AG09319 (cell line): ENCODE measurements at regions not wholly inside any gene's neighbourhood (a gene's known extent, or its start where the extent isn't known, plus 50 kb on each side); places are given as distances from the start of the nearest gene placed in this dataset.

Source experiments
- DNase-seq: peaks from one replicate; pipeline ENCODE4 v3.0.0-alpha.2; 2010; ENCODE audit warnings: low read depth; ENCODE audit errors: extremely low read depth
- CTCF ChIP-seq: IDR thresholded peaks from 2 replicates; pipeline ENCODE4 v1.5.1; 2011; ENCODE audit warnings: low read depth, mild to moderate bottlenecking, inconsistent platforms, low read length, moderate library complexity

- TF ChIP-seq CTCF = no peak
- DNase-seq = peak; percentile 15
Observed at GRCh38 chr4:154073107-154073822, 284.4 kb upstream of the SFRP2 start.

DNA sequence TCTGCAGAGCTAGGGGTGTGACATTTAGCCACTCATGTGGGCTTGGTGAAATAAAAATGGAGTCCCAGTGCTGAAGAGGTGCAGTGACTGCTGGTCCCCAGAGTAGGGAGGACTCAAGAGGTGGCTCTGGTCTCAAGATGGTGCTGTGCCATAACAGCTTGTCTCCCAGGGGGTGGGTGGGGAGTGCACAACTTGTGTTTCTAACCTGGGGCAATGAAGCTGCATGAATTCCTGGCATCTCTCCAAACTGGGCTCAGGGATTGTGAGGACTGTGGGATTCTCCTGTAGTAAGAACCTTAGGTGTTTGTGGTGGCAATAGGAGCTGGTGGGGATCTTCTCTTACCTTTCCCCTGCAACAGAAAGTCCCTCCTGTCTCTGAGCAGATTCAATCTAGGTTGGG, 278.9 kb upstream of the SFRP2 start:
- DNase-seq = no peak
- TF ChIP-seq CTCF = no peak

DNA sequence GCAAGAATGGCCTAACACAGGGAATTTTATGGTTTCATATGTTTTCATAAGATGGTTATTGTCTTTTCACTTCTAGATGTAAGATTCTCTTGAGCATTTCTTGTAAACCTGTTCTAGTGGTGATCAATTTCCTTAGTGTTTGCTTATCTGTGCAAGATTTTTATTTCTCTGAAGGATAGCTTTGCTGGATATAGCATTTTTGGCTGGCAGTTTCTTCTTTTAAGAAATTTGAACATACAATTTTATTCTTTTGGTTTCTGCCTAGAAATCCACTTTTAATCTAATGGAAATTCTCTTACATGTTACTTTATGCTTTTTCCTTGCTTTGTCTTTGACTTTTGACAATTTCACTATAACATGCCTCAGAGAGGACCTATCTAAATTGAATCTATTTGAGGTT, 276.5 kb upstream of the SFRP2 start:
- TF ChIP-seq CTCF = no peak
- no peak for DNase-seq

DNA sequence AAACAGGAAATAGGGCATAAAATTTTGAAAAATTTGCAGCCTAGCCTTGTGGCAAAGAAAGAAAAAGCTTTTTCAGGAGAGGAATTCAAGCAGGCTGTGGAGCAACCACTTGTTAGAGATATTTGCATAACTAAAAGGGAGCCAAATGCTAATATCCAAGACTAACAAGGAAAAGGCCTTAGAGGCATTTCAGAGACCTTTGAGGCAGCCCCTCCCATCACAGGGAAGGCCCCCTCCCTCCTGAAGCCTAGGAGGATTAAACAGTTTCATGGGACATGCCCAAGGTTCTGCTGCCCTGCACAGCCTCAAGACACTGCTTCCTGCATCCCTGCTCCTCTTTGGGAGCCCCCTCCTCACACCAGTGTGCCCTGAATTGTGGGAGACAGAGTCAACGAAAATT, 275.4 kb upstream of the SFRP2 start:
- no peak for TF ChIP-seq CTCF
- DNase-seq = no peak

- DNase-seq = peak; percentile 66
- peak; percentile 22 for TF ChIP-seq CTCF
Observed at GRCh38 chr4:154049457-154050181, 260.7 kb upstream of the SFRP2 start.

GRCh38 chr4:154047733-154048132, 258.9 kb upstream of the SFRP2 start:
- TF ChIP-seq CTCF = no peak
- DNase-seq = no peak

DNA sequence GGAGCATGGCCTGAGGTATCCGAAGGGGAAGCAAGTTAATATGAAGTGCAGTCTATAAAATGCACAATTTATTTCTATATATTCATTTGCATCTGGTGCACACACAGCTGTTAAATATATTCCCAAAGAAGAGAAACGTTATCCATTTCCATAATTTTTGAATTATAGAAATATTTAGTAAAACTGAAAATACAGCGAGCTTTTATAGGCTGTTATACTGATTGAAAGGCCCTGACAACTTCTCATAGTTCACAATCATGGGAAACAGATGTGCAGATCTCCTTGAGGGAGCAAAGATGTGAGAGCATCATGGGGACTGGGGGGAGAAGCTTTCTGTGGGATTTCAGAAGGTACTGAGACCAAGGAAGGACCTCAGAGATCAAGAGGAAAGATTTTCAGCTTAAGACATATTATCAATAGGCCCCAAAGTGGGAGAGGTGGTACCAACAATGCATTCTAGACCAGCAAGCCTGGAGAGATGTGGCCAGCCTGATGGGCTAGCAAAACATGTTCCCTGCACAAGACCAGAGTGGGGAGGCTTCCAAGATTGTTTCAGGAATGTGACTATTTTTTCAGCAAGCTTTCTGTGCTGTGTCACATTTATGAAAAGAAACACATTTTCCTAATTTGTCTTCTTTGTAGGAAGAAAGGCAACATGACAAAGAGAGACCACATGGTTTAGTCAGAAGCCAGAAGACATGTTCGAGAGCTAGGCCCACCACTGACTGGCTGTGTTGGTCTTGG, 256.0 kb upstream of the SFRP2 start:
- TF ChIP-seq CTCF = no peak
- no peak for DNase-seq
